GM12892 (cell line): ENCODE measurements at regions not wholly inside any gene's neighbourhood (a gene's known extent, or its start where the extent isn't known, plus 50 kb on each side); places are given as distances from the start of the nearest gene placed in this dataset.

Experiments
- POLR2A ChIP-seq: IDR thresholded peaks from 2 replicates; pipeline ENCODE4 v1.6.1; 2011; ENCODE audit warnings: low read depth, low read length, control low read depth
- POLR2AphosphoS5 ChIP-seq: IDR thresholded peaks from 2 replicates; pipeline ENCODE4 v1.6.1; 2011; ENCODE audit warnings: low read depth, low read length, control low read depth

GRCh38 chr1:94725566-94725965 is 94.6 kb upstream of the SLC44A3 start:
- no peak for TF ChIP-seq POLR2AphosphoS5
- no peak for TF ChIP-seq POLR2A
